Stimulated activated naive CD8-positive, alpha-beta T cell treated with anti-CD3 and anti-CD28 coated beads, Interleukin-15, amount 100 ng/mL, for 72 hours (primary cell): ENCODE measurements at regions not wholly inside any gene's neighbourhood (a gene's known extent, or its start where the extent isn't known, plus 50 kb on each side); places are given as distances from the start of the nearest gene placed in this dataset.
A peak's percentile ranks its signal among the peaks of the same experiment; 100 is the strongest.
"Not testable (repeated sequence)": the region's sequence is repeated elsewhere in the genome, so short reads cannot be mapped to it uniquely, and the experiment has no call there.

Experiments
- ATAC-seq: fragments of 150-1000 bp; cut with Tn5 transposase; 2 replicates; pipeline ENCODE4 v1.10.0; 2021; ENCODE audit warnings: mild to moderate bottlenecking, moderate library complexity
- DNase-seq, 2 donors: peaks; one replicate each; pipeline ENCODE4 v3.0.0; 2021 to 2022
- H3K27ac Mint-ChIP-seq, 2 donors: one replicate each; pipeline ENCODE4 v1.8.0; 2022; ENCODE audit warnings: mild to moderate bottlenecking in 2 of 2, mixed read lengths in 2 of 2, moderate library complexity in 2 of 2
- H3K27me3 Mint-ChIP-seq: one replicate; pipeline ENCODE4 v1.8.0; 2022; ENCODE audit warnings: mixed read lengths
- H3K4me1 Mint-ChIP-seq: one replicate; pipeline ENCODE4 v1.8.0; 2022; ENCODE audit warnings: mild to moderate bottlenecking, mixed read lengths
- H3K4me3 Mint-ChIP-seq, 2 donors: one replicate each; pipeline ENCODE4 v1.8.0; 2022; ENCODE audit warnings: mild to moderate bottlenecking in 2 of 2, mixed read lengths in 2 of 2, moderate library complexity in 1 of 2
- H3K9me3 Mint-ChIP-seq, 2 donors: one replicate each; pipeline ENCODE4 v1.8.0; 2022; ENCODE audit warnings: mixed read lengths in 2 of 2

GRCh38 chr4:18441676-18442075 lies 420.1 kb upstream of the LCORL start:
- H3K27me3 Mint-ChIP-seq = no peaks in the 10 kb centered on the region
- no peak for ATAC-seq
- DNase-seq = no peak
- H3K27ac Mint-ChIP-seq = no peak overlapping the region
- H3K4me3 Mint-ChIP-seq = no peak overlapping the region
- no peaks in the 10 kb centered on the region for H3K4me1 Mint-ChIP-seq
- peaks cover 15 to 19% of the 10 kb centered on the region in 2 donors for H3K9me3 Mint-ChIP-seq

- Mint-ChIP-seq H3K27me3 (no peaks in the 10 kb centered on the region), H3K9me3 (peaks cover 15 to 19% of the 10 kb centered on the region in 2 donors), H3K27ac (no peak overlapping the region), H3K4me1 (no peaks in the 10 kb centered on the region), H3K4me3 (no peak overlapping the region)
- no peak for ATAC-seq
- no peak for DNase-seq
Observed at GRCh38 chr4:18441203-18441590, 419.6 kb upstream of the LCORL start.

- no peak overlapping the region for H3K4me3 Mint-ChIP-seq
- peaks cover 15 to 19% of the 10 kb centered on the region in 2 donors for H3K9me3 Mint-ChIP-seq
- DNase-seq (no peak), ATAC-seq (no peak)
- no peak overlapping the region for H3K27ac Mint-ChIP-seq
- H3K27me3 Mint-ChIP-seq = no peaks in the 10 kb centered on the region
- H3K4me1 Mint-ChIP-seq = no peaks in the 10 kb centered on the region
Observed at GRCh38 chr4:18440527-18441202, 419.1 kb upstream of the LCORL start.

GRCh38 chr4:18439311-18439710 lies 417.8 kb upstream of the LCORL start:
- no peaks in the 10 kb centered on the region for H3K4me1 Mint-ChIP-seq
- peaks cover 7 to 10% of the 10 kb centered on the region in 2 donors for H3K9me3 Mint-ChIP-seq
- H3K4me3 Mint-ChIP-seq = no peak overlapping the region
- H3K27me3 Mint-ChIP-seq = no peaks in the 10 kb centered on the region
- H3K27ac Mint-ChIP-seq = no peak overlapping the region
- ATAC-seq (no peak), DNase-seq (no peak)

GRCh38 chr4:18435781-18436180 lies 414.2 kb upstream of the LCORL start:
- ATAC-seq (no peak), DNase-seq (no peak)
- Mint-ChIP-seq H3K4me3 (no peak overlapping the region), H3K27ac (no peak overlapping the region), H3K27me3 (no peaks in the 10 kb centered on the region), H3K9me3 (no peaks in the 10 kb centered on the region), H3K4me1 (no peaks in the 10 kb centered on the region)

GRCh38 chr4:18422685-18423084 lies 401.1 kb upstream of the LCORL start:
- Mint-ChIP-seq H3K27me3 (no peaks in the 10 kb centered on the region), H3K4me3 (no peak overlapping the region), H3K9me3 (peaks cover 8% of the 10 kb centered on the region in 2 donors), H3K27ac (no peak overlapping the region), H3K4me1 (no peaks in the 10 kb centered on the region)
- no peak for ATAC-seq
- no peak for DNase-seq

GRCh38 chr4:18421519-18421918 lies 400.0 kb upstream of the LCORL start:
- Mint-ChIP-seq H3K27me3 (no peaks in the 10 kb centered on the region), H3K4me1 (no peaks in the 10 kb centered on the region), H3K27ac (no peak overlapping the region), H3K4me3 (no peak overlapping the region), H3K9me3 (peaks cover 8% of the 10 kb centered on the region in 2 donors)
- no peak for DNase-seq
- no peak for ATAC-seq

GRCh38 chr4:18419780-18420179 lies 398.2 kb upstream of the LCORL start:
- Mint-ChIP-seq H3K27ac (no peak overlapping the region), H3K4me3 (no peak overlapping the region), H3K9me3 (peaks cover 8% of the 10 kb centered on the region in 2 donors), H3K27me3 (no peaks in the 10 kb centered on the region), H3K4me1 (no peaks in the 10 kb centered on the region)
- ATAC-seq = no peak
- DNase-seq = no peak

- H3K27me3 Mint-ChIP-seq, ATAC-seq, H3K4me1 Mint-ChIP-seq, H3K27ac Mint-ChIP-seq, DNase-seq, H3K9me3 Mint-ChIP-seq: not testable (repeated sequence)
- peak overlapping the region in 1 of 2 donors; percentile 61 for H3K4me3 Mint-ChIP-seq
Observed at GRCh38 chr4:18418195-18418898, 396.8 kb upstream of the LCORL start.

- not testable (repeated sequence) for H3K27me3 Mint-ChIP-seq, H3K27ac Mint-ChIP-seq, H3K4me3 Mint-ChIP-seq, ATAC-seq, DNase-seq, H3K9me3 Mint-ChIP-seq, H3K4me1 Mint-ChIP-seq
Observed at GRCh38 chr4:18417651-18418050, 396.1 kb upstream of the LCORL start.

- Mint-ChIP-seq H3K4me3 (no peak overlapping the region), H3K27me3 (no peaks in the 10 kb centered on the region), H3K4me1 (no peaks in the 10 kb centered on the region), H3K9me3 (no peaks in the 10 kb centered on the region), H3K27ac (no peak overlapping the region)
- ATAC-seq (no peak), DNase-seq (no peak)
Observed at GRCh38 chr4:18406264-18406663, 384.7 kb upstream of the LCORL start.

GRCh38 chr4:18405054-18405453 lies 383.5 kb upstream of the LCORL start:
- Mint-ChIP-seq H3K4me1 (no peaks in the 10 kb centered on the region), H3K27ac (no peak overlapping the region), H3K9me3 (no peaks in the 10 kb centered on the region), H3K4me3 (no peak overlapping the region), H3K27me3 (no peaks in the 10 kb centered on the region)
- no peak for ATAC-seq
- no peak for DNase-seq

- Mint-ChIP-seq H3K4me1 (no peaks in the 10 kb centered on the region), H3K27ac (no peak overlapping the region), H3K4me3 (no peak overlapping the region), H3K9me3 (no peaks in the 10 kb centered on the region), H3K27me3 (no peaks in the 10 kb centered on the region)
- no peak for ATAC-seq
- DNase-seq = no peak
Observed at GRCh38 chr4:18404642-18405041, 383.1 kb upstream of the LCORL start.

GRCh38 chr4:18403327-18403726 lies 381.8 kb upstream of the LCORL start:
- Mint-ChIP-seq H3K4me1 (no peaks in the 10 kb centered on the region), H3K4me3 (no peak overlapping the region), H3K27me3 (no peaks in the 10 kb centered on the region), H3K9me3 (no peaks in the 10 kb centered on the region), H3K27ac (no peak overlapping the region)
- DNase-seq (no peak), ATAC-seq (no peak)

- no peak overlapping the region for H3K27ac Mint-ChIP-seq
- no peak overlapping the region for H3K4me3 Mint-ChIP-seq
- H3K4me1 Mint-ChIP-seq = no peaks in the 10 kb centered on the region
- H3K9me3 Mint-ChIP-seq = no peaks in the 10 kb centered on the region
- H3K27me3 Mint-ChIP-seq = no peaks in the 10 kb centered on the region
- no peak for ATAC-seq
- DNase-seq = no peak
Observed at GRCh38 chr4:18401868-18402267, 380.3 kb upstream of the LCORL start.

- H3K27ac Mint-ChIP-seq = no peak overlapping the region
- DNase-seq (no peak), ATAC-seq (no peak)
- no peaks in the 10 kb centered on the region for H3K27me3 Mint-ChIP-seq
- H3K4me3 Mint-ChIP-seq = no peak overlapping the region
- H3K9me3 Mint-ChIP-seq = no peaks in the 10 kb centered on the region
- no peaks in the 10 kb centered on the region for H3K4me1 Mint-ChIP-seq
Observed at GRCh38 chr4:18401425-18401824, 379.9 kb upstream of the LCORL start.

- H3K27ac Mint-ChIP-seq = no peak overlapping the region
- H3K4me1 Mint-ChIP-seq = no peaks in the 10 kb centered on the region
- no peak overlapping the region for H3K4me3 Mint-ChIP-seq
- DNase-seq (no peak), ATAC-seq (no peak)
- no peaks in the 10 kb centered on the region for H3K27me3 Mint-ChIP-seq
- H3K9me3 Mint-ChIP-seq = peaks cover 0 to 7% of the 10 kb centered on the region in 2 donors
Observed at GRCh38 chr4:18398661-18399060, 377.1 kb upstream of the LCORL start.
